SK-N-SH (cell line): ENCODE measurements at regions not wholly inside any gene's neighbourhood (a gene's known extent, or its start where the extent isn't known, plus 50 kb on each side); places are given as distances from the start of the nearest gene placed in this dataset.

Experiments used
- CTCF ChIP-seq: fragments of 200-600 bp; sonication (generic); IDR thresholded peaks from 2 replicates; pipeline ENCODE4 v1.6.1; 2017; ENCODE audit warnings: antibody characterized with exemption, mild to moderate bottlenecking, moderate library complexity
- EP300 ChIP-seq, 2 experiments: IDR thresholded peaks; 2 replicates each; pipeline versions ENCODE4 v1.4.0 to v1.6.1; 2012; ENCODE audit warnings: borderline replicate concordance in 1 of 2, low read depth in 1 of 2, low read length in 1 of 2
- EZH2phosphoT487 ChIP-seq: fragments of 200-600 bp; sonication (generic); IDR thresholded peaks from 2 replicates; pipeline ENCODE4 v1.6.1; 2017; ENCODE audit warnings: low read depth, mixed run types, mild to moderate bottlenecking, antibody characterized with exemption, moderate library complexity, borderline replicate concordance
- JUND ChIP-seq: IDR thresholded peaks from 2 replicates; pipeline ENCODE4 v1.4.0; 2012
- MAX ChIP-seq: IDR thresholded peaks from 2 replicates; pipeline ENCODE4 v1.4.0; 2012; ENCODE audit warnings: low read depth
- POLR2AphosphoS5 ChIP-seq: IDR thresholded peaks from 2 replicates; pipeline ENCODE4 v1.6.1; 2012; ENCODE audit warnings: low read depth, low read length
- RCOR1 ChIP-seq: fragments of 150-350 bp; IDR thresholded peaks from 2 replicates; pipeline ENCODE4 v1.6.1; 2017; ENCODE audit warnings: antibody characterized with exemption, low read length
- SIN3A ChIP-seq: IDR thresholded peaks from 2 replicates; pipeline ENCODE4 v1.6.1; 2012; ENCODE audit warnings: low read depth, mild to moderate bottlenecking, low read length, moderate library complexity, borderline replicate concordance
- TAF1 ChIP-seq: IDR thresholded peaks from 2 replicates; pipeline ENCODE4 v1.6.1; 2012; ENCODE audit warnings: low read depth, mild to moderate bottlenecking, low read length, moderate library complexity, borderline replicate concordance
- TCF12 ChIP-seq: IDR thresholded peaks from 2 replicates; pipeline ENCODE4 v1.4.0; 2012
- YY1 ChIP-seq: IDR thresholded peaks from 2 replicates; pipeline ENCODE4 v1.4.0; 2012; ENCODE audit warnings: low read depth, mild to moderate bottlenecking
- TF ChIP-seq, protein P1 (sequence below): IDR thresholded peaks from 2 replicates; pipeline ENCODE4; 2012
- TF ChIP-seq, protein P2 (sequence below): fragments of 150-350 bp; IDR thresholded peaks from 2 replicates; pipeline ENCODE4 v1.6.1; 2017; ENCODE audit warnings: antibody characterized with exemption, low read length, low read depth, borderline replicate concordance

DNA sequence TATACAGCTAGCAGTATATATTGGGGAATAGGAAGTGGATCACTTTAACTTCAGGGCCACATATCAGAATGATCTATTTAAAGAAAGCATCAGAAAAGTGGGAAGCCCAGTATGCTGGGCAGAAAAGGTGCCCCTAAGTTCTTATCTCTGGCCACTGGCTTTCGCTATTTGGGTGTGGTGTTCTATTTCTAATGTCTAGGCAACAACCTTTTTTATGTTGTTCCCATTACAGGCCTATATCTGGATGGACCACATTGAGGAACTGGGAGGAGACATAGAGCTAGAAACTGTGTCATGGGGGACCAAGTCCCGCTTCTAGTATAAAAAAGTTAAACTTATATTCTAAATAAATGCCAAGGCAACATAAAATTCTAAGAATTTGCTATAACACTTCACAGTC lies 935.6 kb downstream of the PDHA2 start:
- no peak for TF ChIP-seq POLR2AphosphoS5
- no peak for TF ChIP-seq CTCF
- TF ChIP-seq EP300 (IDR thresholded peaks at IDR 0.05; ENCODE audit: borderline replicate concordance in 1 of 2, low read depth in 1 of 2, low read length in 1 of 2), result no peak
- TF ChIP-seq TAF1, result no peak
- no peak for TF ChIP-seq JUND
- TF ChIP-seq RCOR1, result no peak
- no peak for TF ChIP-seq EZH2phosphoT487
- TF ChIP-seq, protein P1, sequence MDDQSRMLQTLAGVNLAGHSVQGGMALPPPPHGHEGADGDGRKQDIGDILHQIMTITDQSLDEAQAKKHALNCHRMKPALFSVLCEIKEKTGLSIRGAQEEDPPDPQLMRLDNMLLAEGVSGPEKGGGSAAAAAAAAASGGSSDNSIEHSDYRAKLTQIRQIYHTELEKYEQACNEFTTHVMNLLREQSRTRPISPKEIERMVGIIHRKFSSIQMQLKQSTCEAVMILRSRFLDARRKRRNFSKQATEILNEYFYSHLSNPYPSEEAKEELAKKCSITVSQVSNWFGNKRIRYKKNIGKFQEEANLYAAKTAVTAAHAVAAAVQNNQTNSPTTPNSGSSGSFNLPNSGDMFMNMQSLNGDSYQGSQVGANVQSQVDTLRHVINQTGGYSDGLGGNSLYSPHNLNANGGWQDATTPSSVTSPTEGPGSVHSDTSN, result no peak
- TF ChIP-seq, protein P2, sequence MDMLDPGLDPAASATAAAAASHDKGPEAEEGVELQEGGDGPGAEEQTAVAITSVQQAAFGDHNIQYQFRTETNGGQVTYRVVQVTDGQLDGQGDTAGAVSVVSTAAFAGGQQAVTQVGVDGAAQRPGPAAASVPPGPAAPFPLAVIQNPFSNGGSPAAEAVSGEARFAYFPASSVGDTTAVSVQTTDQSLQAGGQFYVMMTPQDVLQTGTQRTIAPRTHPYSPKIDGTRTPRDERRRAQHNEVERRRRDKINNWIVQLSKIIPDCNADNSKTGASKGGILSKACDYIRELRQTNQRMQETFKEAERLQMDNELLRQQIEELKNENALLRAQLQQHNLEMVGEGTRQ, result no peak
- no peak for TF ChIP-seq TCF12
- no peak for TF ChIP-seq YY1
- no peak for TF ChIP-seq MAX
- TF ChIP-seq SIN3A, result no peak
